Ovary (tissue), 7 donors: ENCODE measurements at regions not wholly inside any gene's neighbourhood (a gene's known extent, or its start where the extent isn't known, plus 50 kb on each side); places are given as distances from the start of the nearest gene placed in this dataset.

Source experiments
- DNase-seq, 5 donors: peaks; one replicate each; pipeline ENCODE4 v3.0.0-alpha.2; 2019 to 2020
- H3K27ac ChIP-seq, 2 donors: fragments of 200-600 bp; one replicate each; pipeline versions ENCODE4 v1.5.1 to v1.8.0; 2019 to 2022
- H3K27me3 ChIP-seq: fragments of 200-600 bp; one replicate; pipeline ENCODE4 v1.8.0; 2022
- H3K36me3 ChIP-seq: fragments of 200-600 bp; sonication (generic); one replicate; pipeline ENCODE4 v1.5.1; 2019
- H3K4me1 ChIP-seq: one replicate; pipeline ENCODE4 v1.8.1; 2013; ENCODE audit warnings: mild to moderate bottlenecking, moderate library complexity; ENCODE audit not compliant: insufficient read depth
- H3K4me3 ChIP-seq: fragments of 200-600 bp; sonication (generic); one replicate; pipeline ENCODE4 v1.5.1; 2017
- H3K9me3 ChIP-seq, 2 donors: fragments of 200-600 bp in 1 of 2; sonication (generic) in 1 of 2; one replicate each; pipeline versions ENCODE4 v1.5.1 to v1.8.1; 2013 to 2019; ENCODE audit warnings: mild to moderate bottlenecking in 1 of 2, moderate library complexity in 1 of 2
- EP300 ChIP-seq: sonication (generic); formaldehyde crosslinking; IDR thresholded peaks from one replicate; pipeline ENCODE4 v1.6.1; 2017; ENCODE audit warnings: antibody characterized with exemption
- POLR2A ChIP-seq: fragments of 450-650 bp; IDR thresholded peaks from one replicate; pipeline ENCODE4 v1.6.1; 2017; ENCODE audit warnings: antibody characterized with exemption, mild to moderate bottlenecking, moderate library complexity
- WGBS, 3 donors: extraction: QIAGEN DNeasy Blood & Tissue Kit in 1 of 3; methylation state at CpG; one replicate each; pipeline versions ENCODE4 v1.1.5 to v1.1.7; 2013 to 2017; 5-methylcytosine and 5-hydroxymethylcytosine counted together
- intact Hi-C, 4 donors: fragments of 100-400 bp; cut with DNase I; formaldehyde crosslinking; loops; one replicate each; pipeline versions ENCODE4 v1.11.0 to v1.15.1; 2022 to 2023
- TF ChIP-seq, protein P1 (sequence below), 3 donors: fragments of 450-650 bp in 2 of 3; fragments of 200-600 bp in 1 of 3; IDR thresholded peaks; one replicate each; pipeline versions ENCODE4 v1.5.1 to v1.8.0; 2016 to 2022; ENCODE audit warnings: antibody characterized with exemption in 3 of 3, mild to moderate bottlenecking in 1 of 3
- donor health status: DM: no; HTN: no; CAD: no; lungs with moderate emphysema.
- donor health status: DM: no; HTN: no; CAD: no.
- donor health status: Bipolar disorder and iron deficiency.
- donor health status: DM: no; HTN: no; CAD: no.
- donor health status: DM: yes; HTN: yes; CAD: no.

DNA sequence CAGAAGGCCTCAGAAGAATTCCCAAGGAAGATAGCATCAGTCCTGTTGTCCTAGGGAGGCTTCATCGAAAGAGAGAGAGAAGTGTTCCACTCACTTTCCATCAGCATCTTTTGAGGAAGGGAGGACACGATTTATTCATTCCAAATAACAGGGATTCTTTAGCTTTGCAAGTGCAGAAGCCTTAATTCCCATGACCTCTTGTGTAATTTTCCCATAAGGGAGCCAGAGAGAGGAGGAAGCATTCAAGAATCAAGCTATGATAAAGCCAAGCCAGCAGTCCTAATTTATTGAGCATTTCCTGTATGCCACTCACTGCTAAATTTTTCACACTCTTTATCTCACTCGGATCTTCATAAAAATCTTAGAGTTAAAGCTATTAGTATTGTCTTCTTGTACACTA, 169.7 kb upstream of the MITF start:
- TF ChIP-seq POLR2A, result no peak
- no peak for TF ChIP-seq EP300
- TF ChIP-seq, protein P1, sequence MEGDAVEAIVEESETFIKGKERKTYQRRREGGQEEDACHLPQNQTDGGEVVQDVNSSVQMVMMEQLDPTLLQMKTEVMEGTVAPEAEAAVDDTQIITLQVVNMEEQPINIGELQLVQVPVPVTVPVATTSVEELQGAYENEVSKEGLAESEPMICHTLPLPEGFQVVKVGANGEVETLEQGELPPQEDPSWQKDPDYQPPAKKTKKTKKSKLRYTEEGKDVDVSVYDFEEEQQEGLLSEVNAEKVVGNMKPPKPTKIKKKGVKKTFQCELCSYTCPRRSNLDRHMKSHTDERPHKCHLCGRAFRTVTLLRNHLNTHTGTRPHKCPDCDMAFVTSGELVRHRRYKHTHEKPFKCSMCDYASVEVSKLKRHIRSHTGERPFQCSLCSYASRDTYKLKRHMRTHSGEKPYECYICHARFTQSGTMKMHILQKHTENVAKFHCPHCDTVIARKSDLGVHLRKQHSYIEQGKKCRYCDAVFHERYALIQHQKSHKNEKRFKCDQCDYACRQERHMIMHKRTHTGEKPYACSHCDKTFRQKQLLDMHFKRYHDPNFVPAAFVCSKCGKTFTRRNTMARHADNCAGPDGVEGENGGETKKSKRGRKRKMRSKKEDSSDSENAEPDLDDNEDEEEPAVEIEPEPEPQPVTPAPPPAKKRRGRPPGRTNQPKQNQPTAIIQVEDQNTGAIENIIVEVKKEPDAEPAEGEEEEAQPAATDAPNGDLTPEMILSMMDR (IDR thresholded peaks at IDR 0.05), result no peak
- 30 to 52% (median 34%) methylated on average over 3 of the region's 3 CpGs for WGBS, 3 donors

DNA sequence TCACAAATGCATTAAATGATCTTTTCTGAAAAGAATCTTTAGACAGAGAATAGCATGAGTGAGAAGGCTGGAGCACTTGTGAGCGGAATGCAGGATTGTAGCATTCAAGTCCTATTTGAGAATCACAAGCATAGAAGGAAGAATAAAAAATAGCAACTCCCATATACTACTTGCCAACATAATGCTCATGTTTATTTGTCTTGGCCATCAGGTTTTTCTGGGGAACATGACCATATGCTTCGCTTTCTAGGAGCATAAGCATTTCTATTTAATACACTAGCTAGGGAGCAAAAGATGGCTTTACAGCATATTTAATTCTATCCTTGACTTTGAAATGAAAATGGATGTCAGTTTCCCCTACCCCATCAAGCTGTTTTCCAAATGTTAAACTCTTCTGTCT, 170.3 kb upstream of the MITF start:
- DNase-seq, result no peak
- intact Hi-C loops, result no loop called here
- TF ChIP-seq EP300 (no peak), POLR2A (no peak)
- TF ChIP-seq, protein P1 (IDR thresholded peaks at IDR 0.05), result no peak
- no peaks in the 10 kb centered on the region for H3K4me1 ChIP-seq
- 47 to 68% (median 56%) methylated on average over 2 of the region's 2 CpGs for WGBS, 3 donors
- H3K27me3 ChIP-seq, result no peaks in the 10 kb centered on the region
- no peak overlapping the region for H3K4me3 ChIP-seq
- no peaks in the 10 kb centered on the region for H3K9me3 ChIP-seq
- H3K36me3 ChIP-seq, result no peaks in the 10 kb centered on the region
- H3K27ac ChIP-seq, result no peak overlapping the region

More for the DNA sequence above, 169.7 kb upstream of the MITF start:
- no peaks in the 10 kb centered on the region for H3K4me1 ChIP-seq
- H3K9me3 ChIP-seq, result no peaks in the 10 kb centered on the region
- H3K36me3 ChIP-seq, result no peaks in the 10 kb centered on the region
- no peaks in the 10 kb centered on the region for H3K27me3 ChIP-seq
- H3K27ac ChIP-seq, result no peak overlapping the region
- no peak overlapping the region for H3K4me3 ChIP-seq
- intact Hi-C loops, result no loop called here
- DNase-seq, result no peak

DNA sequence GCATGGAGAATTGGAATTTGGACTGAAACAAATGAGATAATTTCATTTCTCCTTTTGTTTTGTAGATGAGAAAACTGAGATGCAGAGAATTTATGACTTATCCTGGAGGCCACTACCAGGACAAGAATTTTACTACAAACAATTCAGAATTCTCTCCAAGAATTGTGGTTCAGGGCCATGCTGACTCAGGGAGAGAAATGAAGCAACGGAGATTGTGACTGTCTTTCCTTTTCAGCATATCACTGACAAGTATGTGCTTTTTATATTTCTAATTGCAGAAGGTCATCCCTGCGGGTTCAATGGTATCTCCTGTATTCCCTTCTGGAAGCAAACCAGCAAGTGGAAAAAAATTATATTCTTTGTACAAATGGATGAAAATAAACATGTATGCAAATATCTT, 170.8 kb upstream of the MITF start:
- Histone ChIP-seq H3K36me3 (no peaks in the 10 kb centered on the region), H3K4me1 (no peaks in the 10 kb centered on the region), H3K27me3 (no peaks in the 10 kb centered on the region), H3K4me3 (no peak overlapping the region), H3K27ac (no peak overlapping the region), H3K9me3 (no peaks in the 10 kb centered on the region)
- 9 to 14% (median 10%) methylated on average over 2 of the region's 2 CpGs for WGBS, 3 donors
- TF ChIP-seq, protein P1 (IDR thresholded peaks at IDR 0.05), result no peak
- TF ChIP-seq POLR2A (no peak), EP300 (no peak)
- no peak for DNase-seq
- intact Hi-C loops, result no loop called here

DNA sequence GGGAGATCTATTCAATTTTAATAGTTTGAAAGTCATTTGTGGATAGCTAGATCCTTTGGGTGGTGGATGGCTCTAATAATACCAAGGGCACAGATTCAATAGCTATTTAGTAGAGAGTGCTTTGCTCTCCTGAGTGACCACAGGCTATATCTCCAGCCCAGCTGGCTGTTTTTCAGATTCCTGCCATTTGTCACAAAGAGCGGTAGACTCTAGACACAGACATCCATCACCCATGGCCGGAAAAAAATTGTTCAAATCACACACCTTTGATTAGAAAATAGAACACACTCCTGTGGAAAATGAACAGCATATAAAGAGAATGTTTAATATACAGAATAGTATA, 171.6 kb upstream of the MITF start:
- TF ChIP-seq, protein P1 (IDR thresholded peaks at IDR 0.05), result no peak
- TF ChIP-seq POLR2A (no peak), EP300 (no peak)
- no peaks in the 10 kb centered on the region for H3K4me1 ChIP-seq
- H3K9me3 ChIP-seq, result no peaks in the 10 kb centered on the region
- H3K27ac ChIP-seq, result no peak overlapping the region
- no peak overlapping the region for H3K4me3 ChIP-seq
- no peak for DNase-seq
- 94 to 97% (median 96%) methylated on average over 2 of the region's 2 CpGs for WGBS, 3 donors
- H3K36me3 ChIP-seq, result no peaks in the 10 kb centered on the region
- intact Hi-C loops, result no loop called here
- H3K27me3 ChIP-seq, result no peaks in the 10 kb centered on the region
